ENCODE measurements at regions not wholly inside any gene's neighbourhood (a gene's known extent, or its start where the extent isn't known, plus 50 kb on each side); places are given as distances from the start of the nearest gene placed in this dataset.
"Not testable (repeated sequence)": the region's sequence is repeated elsewhere in the genome, so short reads cannot be mapped to it uniquely, and the experiment has no call there.

- no peak for DNase-seq
Measured at GRCh38 chr3:102374863-102375634, 59.8 kb upstream of the ZPLD1 start.

GRCh38 chr3:102378216-102378615 is 56.6 kb upstream of the ZPLD1 start:
- DNase-seq = no peak

GRCh38 chr3:102382201-102382600 is 52.6 kb upstream of the ZPLD1 start:
- DNase-seq = not testable (repeated sequence)
